ENCODE measurements at regions not wholly inside any gene's neighbourhood (a gene's known extent, or its start where the extent isn't known, plus 50 kb on each side); places are given as distances from the start of the nearest gene placed in this dataset.

GRCh38 chr2:552906-553305 lies 124.3 kb downstream of the TMEM18 start:
- TF ChIP-seq FOXM1 (IDR thresholded peaks at IDR 0.05; ENCODE audit: borderline replicate concordance) (no peak), BHLHE40 (IDR thresholded peaks at IDR 0.05; ENCODE audit: borderline replicate concordance) (no peak)

All from HEK293T (cell line).